ENCODE measurements at regions not wholly inside any gene's neighbourhood (a gene's known extent, or its start where the extent isn't known, plus 50 kb on each side); places are given as distances from the start of the nearest gene placed in this dataset.

- TF ChIP-seq CTCF (IDR thresholded peaks at IDR 0.05; ENCODE audit: borderline replicate concordance, extremely low read depth, low read length, poor library complexity, severe bottlenecking) (no peak), EZH2 (IDR thresholded peaks at IDR 0.05; ENCODE audit: borderline replicate concordance, low read depth, low read length, severe bottlenecking) (no peak)
Observed at GRCh38 chr11:130737866-130738431, 178.3 kb downstream of the SNX19 start.
